ENCODE measurements at regions not wholly inside any gene's neighbourhood (a gene's known extent, or its start where the extent isn't known, plus 50 kb on each side); places are given as distances from the start of the nearest gene placed in this dataset.

DNA sequence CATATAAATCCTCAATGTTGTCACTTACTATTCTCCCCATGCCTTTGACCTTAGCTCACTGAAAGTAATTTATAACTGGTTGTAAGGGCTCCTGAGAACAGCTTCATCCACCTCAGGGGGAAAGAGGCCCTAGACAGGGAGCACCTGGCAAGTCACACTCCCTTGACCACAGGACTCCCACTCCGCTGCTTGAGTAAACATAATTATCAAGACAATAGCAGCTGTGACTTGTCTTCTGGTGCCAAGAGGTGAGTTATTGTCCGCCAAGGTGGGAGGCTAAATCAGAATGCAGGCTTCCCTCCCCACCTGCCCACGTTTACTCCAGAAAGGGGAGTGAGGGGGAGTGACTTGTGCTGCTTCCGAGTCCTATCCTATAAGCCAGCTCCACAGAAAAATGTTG is 230.6 kb upstream of the LRATD1 start:
- POLR2A ChIA-PET = no interaction called here
- H3K27me3 ChIP-seq (ENCODE audit: control insufficient read depth in 2 of 2, insufficient read depth in 2 of 2, low read length in 2 of 2) = no peaks in the 10 kb centered on the region
- no peak overlapping the region for H2AFZ ChIP-seq (ENCODE audit: low read depth, low read length)
- TF ChIP-seq, protein P1, sequence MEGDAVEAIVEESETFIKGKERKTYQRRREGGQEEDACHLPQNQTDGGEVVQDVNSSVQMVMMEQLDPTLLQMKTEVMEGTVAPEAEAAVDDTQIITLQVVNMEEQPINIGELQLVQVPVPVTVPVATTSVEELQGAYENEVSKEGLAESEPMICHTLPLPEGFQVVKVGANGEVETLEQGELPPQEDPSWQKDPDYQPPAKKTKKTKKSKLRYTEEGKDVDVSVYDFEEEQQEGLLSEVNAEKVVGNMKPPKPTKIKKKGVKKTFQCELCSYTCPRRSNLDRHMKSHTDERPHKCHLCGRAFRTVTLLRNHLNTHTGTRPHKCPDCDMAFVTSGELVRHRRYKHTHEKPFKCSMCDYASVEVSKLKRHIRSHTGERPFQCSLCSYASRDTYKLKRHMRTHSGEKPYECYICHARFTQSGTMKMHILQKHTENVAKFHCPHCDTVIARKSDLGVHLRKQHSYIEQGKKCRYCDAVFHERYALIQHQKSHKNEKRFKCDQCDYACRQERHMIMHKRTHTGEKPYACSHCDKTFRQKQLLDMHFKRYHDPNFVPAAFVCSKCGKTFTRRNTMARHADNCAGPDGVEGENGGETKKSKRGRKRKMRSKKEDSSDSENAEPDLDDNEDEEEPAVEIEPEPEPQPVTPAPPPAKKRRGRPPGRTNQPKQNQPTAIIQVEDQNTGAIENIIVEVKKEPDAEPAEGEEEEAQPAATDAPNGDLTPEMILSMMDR (IDR thresholded peaks at IDR 0.05 in 2 of 3, conservative IDR thresholded peaks at IDR 0.05 in 1 of 3; ENCODE audit: insufficient read depth in 2 of 3, low read depth in 1 of 3, low read length in 3 of 3) = no peak
- no peak for TF ChIP-seq ZFP30 (CRISPR knock-in tag; IDR thresholded peaks at IDR 0.05; ENCODE audit: borderline replicate concordance)
- TF ChIP-seq MCM5 (IDR thresholded peaks at IDR 0.05; ENCODE audit: low read depth) = no peak
- TF ChIP-seq, protein P2, sequence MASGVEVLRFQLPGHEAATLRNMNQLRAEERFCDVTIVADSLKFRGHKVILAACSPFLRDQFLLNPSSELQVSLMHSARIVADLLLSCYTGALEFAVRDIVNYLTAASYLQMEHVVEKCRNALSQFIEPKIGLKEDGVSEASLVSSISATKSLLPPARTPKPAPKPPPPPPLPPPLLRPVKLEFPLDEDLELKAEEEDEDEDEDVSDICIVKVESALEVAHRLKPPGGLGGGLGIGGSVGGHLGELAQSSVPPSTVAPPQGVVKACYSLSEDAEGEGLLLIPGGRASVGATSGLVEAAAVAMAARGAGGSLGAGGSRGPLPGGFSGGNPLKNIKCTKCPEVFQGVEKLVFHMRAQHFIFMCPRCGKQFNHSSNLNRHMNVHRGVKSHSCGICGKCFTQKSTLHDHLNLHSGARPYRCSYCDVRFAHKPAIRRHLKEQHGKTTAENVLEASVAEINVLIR (CRISPR knock-in tag; IDR thresholded peaks at IDR 0.05) = no peak
- TF ChIP-seq, protein P3, sequence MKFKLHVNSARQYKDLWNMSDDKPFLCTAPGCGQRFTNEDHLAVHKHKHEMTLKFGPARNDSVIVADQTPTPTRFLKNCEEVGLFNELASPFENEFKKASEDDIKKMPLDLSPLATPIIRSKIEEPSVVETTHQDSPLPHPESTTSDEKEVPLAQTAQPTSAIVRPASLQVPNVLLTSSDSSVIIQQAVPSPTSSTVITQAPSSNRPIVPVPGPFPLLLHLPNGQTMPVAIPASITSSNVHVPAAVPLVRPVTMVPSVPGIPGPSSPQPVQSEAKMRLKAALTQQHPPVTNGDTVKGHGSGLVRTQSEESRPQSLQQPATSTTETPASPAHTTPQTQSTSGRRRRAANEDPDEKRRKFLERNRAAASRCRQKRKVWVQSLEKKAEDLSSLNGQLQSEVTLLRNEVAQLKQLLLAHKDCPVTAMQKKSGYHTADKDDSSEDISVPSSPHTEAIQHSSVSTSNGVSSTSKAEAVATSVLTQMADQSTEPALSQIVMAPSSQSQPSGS (CRISPR knock-in tag; IDR thresholded peaks at IDR 0.05) = no peak
- TF ChIP-seq U2AF1 (optimal IDR thresholded peaks at IDR 0.05; ENCODE audit: low read depth, low read length) = no peak
- TF ChIP-seq ZNF41 (CRISPR knock-in tag; conservative IDR thresholded peaks at IDR 0.05) = no peak
- no peak for TF ChIP-seq SNRNP70 (optimal IDR thresholded peaks at IDR 0.05; ENCODE audit: low read depth, low read length)
- TF ChIP-seq, protein P4, sequence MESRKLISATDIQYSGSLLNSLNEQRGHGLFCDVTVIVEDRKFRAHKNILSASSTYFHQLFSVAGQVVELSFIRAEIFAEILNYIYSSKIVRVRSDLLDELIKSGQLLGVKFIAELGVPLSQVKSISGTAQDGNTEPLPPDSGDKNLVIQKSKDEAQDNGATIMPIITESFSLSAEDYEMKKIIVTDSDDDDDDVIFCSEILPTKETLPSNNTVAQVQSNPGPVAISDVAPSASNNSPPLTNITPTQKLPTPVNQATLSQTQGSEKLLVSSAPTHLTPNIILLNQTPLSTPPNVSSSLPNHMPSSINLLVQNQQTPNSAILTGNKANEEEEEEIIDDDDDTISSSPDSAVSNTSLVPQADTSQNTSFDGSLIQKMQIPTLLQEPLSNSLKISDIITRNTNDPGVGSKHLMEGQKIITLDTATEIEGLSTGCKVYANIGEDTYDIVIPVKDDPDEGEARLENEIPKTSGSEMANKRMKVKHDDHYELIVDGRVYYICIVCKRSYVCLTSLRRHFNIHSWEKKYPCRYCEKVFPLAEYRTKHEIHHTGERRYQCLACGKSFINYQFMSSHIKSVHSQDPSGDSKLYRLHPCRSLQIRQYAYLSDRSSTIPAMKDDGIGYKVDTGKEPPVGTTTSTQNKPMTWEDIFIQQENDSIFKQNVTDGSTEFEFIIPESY (CRISPR knock-in tag; IDR thresholded peaks at IDR 0.05) = no peak
- no peak overlapping the region for H3K27ac ChIP-seq (ENCODE audit: extremely low read depth, low read depth, low read length)
- DNase-seq (ENCODE audit: extremely low read depth in 1 of 4, low spot score in 3 of 4) (no peak), ATAC-seq (no peak), FAIRE-seq (no peak)
- no TSS peak for BruUV-seq (replicated peaks)
- intact Hi-C loops (cut with micrococcal nuclease) = no loop called here
- no peaks in the 10 kb centered on the region for H3K9me1 ChIP-seq (ENCODE audit: control insufficient read depth, insufficient read depth, low read length)
- no peaks in the 10 kb centered on the region for H3K9me3 ChIP-seq (replicated peaks; ENCODE audit: control insufficient read depth, insufficient read depth, low read depth, low read length)
- H3K36me3 ChIP-seq (ENCODE audit: control insufficient read depth, insufficient read depth, low read length) = no peaks in the 10 kb centered on the region
- H3K4me2 ChIP-seq (ENCODE audit: insufficient read depth, low read length) = no peak overlapping the region
- no peaks in the 10 kb centered on the region for H3K4me1 ChIP-seq (replicated peaks in 1 of 2; ENCODE audit: control insufficient read depth in 2 of 2, insufficient read depth in 2 of 2, low read length in 2 of 2)
- in situ Hi-C loops (cut with MboI) = no loop called here
- 0% methylated on average over 4 of the region's 4 CpGs for WGBS (ENCODE audit: insufficient coverage, low coverage, missing lambda C conversion rate)
- no peak overlapping the region for H3K4me3 ChIP-seq
- no peak overlapping the region for H3K9ac ChIP-seq (ENCODE audit: insufficient read depth in 1 of 2, low read depth in 2 of 2, low read length in 2 of 2)
- no peaks in the 10 kb centered on the region for H4K20me1 ChIP-seq (replicated peaks; ENCODE audit: control insufficient read depth, insufficient read depth, low read length)
- CTCF ChIA-PET (ENCODE audit: low intra/inter-chr PET ratio) = no interaction called here
- no peaks in the 10 kb centered on the region for H3K79me2 ChIP-seq (ENCODE audit: control insufficient read depth, insufficient read depth, low read length)
